WI38 (cell line): ENCODE measurements at regions not wholly inside any gene's neighbourhood (a gene's known extent, or its start where the extent isn't known, plus 50 kb on each side); places are given as distances from the start of the nearest gene placed in this dataset.

ENCODE experiments used
- H3K4me3 ChIP-seq: 2 replicates; pipeline ENCODE4 v1.5.1; 2011; ENCODE audit warnings: low read depth, mild to moderate bottlenecking, control low read depth, low read length
- CTCF ChIP-seq: IDR thresholded peaks from 2 replicates; pipeline ENCODE4 v1.5.1; 2012; ENCODE audit warnings: low read depth, mild to moderate bottlenecking, control low read depth, low read length

GRCh38 chr5:174234388-174234787 lies 188.9 kb downstream of the NSG2 start:
- H3K4me3 ChIP-seq, result no peak overlapping the region
- TF ChIP-seq CTCF, result no peak

- no peak for TF ChIP-seq CTCF
- H3K4me3 ChIP-seq, result no peak overlapping the region
These were observed 189.9 kb downstream of the NSG2 start for GRCh38 chr5:174235221-174236011.

- TF ChIP-seq CTCF, result no peak
- no peak overlapping the region for H3K4me3 ChIP-seq
These were observed 190.6 kb downstream of the NSG2 start for GRCh38 chr5:174236070-174236469.

GRCh38 chr5:174239718-174240117 lies 194.2 kb downstream of the NSG2 start:
- no peak for TF ChIP-seq CTCF
- no peak overlapping the region for H3K4me3 ChIP-seq

GRCh38 chr5:174242573-174242972 lies 197.1 kb downstream of the NSG2 start:
- H3K4me3 ChIP-seq, result no peak overlapping the region
- TF ChIP-seq CTCF, result no peak

GRCh38 chr5:174243904-174244303 lies 198.4 kb downstream of the NSG2 start:
- no peak overlapping the region for H3K4me3 ChIP-seq
- TF ChIP-seq CTCF, result no peak

GRCh38 chr5:174245516-174246075 lies 200.1 kb downstream of the NSG2 start:
- H3K4me3 ChIP-seq, result no peak overlapping the region
- no peak for TF ChIP-seq CTCF
